ENCODE measurements at regions not wholly inside any gene's neighbourhood (a gene's known extent, or its start where the extent isn't known, plus 50 kb on each side); places are given as distances from the start of the nearest gene placed in this dataset.

DNA sequence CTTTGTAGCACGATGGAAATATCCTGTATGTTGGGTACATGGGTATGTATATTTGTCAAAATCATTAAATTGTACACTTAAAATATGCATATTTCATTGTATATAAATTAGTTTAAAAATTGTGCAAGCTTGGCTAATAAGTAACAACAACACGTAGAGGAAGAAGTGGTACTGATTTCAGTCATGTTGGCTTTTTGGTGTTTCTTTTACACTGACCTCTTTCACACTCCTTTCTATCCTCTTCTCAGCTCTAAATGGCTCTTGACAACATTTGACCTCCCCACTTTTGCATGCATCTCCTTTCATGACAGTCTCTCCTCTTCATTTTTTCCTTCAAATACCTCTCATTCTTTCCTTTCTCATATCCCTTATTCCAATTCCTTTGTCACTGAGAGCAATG, 801.4 kb upstream of the ZEB2 start:
- no peak for DNase-seq

DNA sequence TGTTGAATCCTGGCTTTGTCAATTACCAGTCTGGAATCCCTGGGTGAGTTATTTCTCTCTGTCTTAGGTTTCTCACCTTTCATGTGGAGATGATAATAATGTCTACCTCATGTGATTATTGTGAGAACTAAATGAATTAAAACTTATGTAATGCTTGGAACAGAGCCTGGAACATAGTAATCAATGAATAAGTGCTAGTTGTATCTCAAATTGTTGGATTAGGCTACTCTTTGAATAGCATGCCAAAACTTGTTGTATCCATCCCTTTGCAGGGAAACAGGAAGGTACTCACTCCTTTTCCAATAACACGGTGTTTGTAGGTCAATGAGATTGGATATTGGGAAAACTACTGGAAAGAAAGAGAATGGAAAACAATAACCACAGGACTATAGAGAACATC, 796.6 kb upstream of the ZEB2 start:
- DNase-seq = no peak

- DNase-seq = no peak
Measured at GRCh38 chr2:145315053-145315452, 795.1 kb upstream of the ZEB2 start.

DNA sequence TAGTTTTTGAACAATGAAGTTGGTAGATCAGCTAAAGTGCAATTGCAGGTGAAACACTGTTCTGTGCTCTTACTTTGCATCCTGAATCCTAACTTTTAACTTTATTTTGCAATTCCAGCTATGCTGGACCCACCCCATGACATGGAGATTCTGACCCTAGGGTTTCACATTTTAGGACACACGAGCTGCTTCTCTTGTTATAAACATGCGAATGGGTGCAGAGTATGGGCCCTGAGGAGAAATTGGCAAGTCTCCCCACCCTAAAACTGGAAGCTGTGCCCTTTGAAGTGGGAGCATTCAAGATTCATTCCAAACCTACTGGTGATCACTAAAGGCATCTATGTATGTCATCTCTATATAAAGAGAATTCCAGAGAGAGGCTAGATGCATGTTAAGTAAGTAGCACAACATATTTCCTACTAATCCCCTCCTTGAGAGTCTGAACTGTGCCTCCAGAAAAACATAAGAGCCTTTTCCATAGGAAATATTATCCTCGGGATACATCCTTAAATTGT, 794.3 kb upstream of the ZEB2 start:
- no peak for DNase-seq

GRCh38 chr2:145305889-145306288, 786.0 kb upstream of the ZEB2 start:
- no peak for DNase-seq

DNA sequence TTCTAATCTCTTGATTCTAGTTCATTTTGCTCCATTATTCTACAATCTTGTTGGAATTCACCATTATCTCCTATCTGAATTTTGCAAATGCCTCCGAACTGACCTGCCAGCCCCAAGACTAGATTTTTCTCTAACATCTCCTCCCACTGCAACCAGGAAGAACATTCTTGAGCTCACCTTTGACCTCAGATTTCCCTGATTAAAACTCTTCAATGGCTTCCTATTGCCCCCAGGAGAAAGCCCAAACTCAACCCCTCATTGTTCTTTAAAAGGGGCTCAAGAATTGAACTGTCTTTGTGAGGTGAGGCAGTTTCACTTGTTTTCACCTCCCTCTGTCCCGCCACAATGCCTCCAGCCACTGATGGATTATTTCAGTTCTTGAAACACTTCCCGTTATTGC, 784.6 kb upstream of the ZEB2 start:
- no peak for DNase-seq

DNA sequence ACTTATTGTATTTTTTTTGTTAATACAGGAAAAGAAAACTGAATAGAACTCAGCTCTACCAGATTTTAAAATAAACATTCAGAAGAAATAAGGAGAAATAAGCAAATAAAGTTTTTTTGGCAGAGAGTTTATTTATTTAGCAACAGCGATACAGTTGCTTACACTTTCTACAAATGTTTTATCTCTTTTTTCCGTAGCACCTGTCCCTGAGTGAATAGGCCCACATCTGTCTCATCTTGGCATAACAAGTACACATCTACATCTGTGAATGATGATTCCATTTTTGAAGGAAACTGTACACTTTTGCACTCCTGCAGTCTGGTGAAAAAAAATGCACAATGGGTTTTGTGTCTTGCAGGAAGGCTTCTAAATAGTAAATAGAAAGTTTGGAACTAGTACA, 783.6 kb upstream of the ZEB2 start:
- no peak for DNase-seq

- no peak for DNase-seq
Measured at GRCh38 chr2:145302886-145303285, 783.0 kb upstream of the ZEB2 start.

GRCh38 chr2:145302451-145302850, 782.5 kb upstream of the ZEB2 start:
- DNase-seq = no peak

GRCh38 chr2:145299368-145299767, 779.4 kb upstream of the ZEB2 start:
- no peak for DNase-seq

DNA sequence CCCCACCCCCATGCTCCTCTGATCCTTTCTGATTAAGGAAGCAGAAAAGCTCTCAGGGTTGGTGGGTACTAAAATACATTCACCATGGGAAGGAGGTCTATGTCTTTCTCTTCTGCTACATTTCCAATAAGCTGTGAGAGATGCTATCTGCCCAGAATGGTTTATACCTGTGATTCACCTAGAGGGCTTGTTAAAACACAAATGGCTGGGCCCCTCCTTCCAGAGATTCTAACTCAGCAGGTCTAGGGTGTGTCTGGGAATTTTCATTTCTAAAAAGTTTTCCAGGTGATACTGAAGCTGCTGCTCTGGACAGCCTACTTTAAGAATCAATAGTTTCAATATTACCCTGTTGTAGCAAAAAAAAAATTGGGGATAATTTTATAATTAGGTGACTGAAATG, 772.2 kb upstream of the ZEB2 start:
- DNase-seq = no peak

- no peak for DNase-seq
Measured at GRCh38 chr2:145290986-145291385, 771.1 kb upstream of the ZEB2 start.

- DNase-seq = no peak
Measured at GRCh38 chr2:145289946-145290345, 770.0 kb upstream of the ZEB2 start.

GRCh38 chr2:145288650-145289496, 769.0 kb upstream of the ZEB2 start:
- no peak for DNase-seq

DNA sequence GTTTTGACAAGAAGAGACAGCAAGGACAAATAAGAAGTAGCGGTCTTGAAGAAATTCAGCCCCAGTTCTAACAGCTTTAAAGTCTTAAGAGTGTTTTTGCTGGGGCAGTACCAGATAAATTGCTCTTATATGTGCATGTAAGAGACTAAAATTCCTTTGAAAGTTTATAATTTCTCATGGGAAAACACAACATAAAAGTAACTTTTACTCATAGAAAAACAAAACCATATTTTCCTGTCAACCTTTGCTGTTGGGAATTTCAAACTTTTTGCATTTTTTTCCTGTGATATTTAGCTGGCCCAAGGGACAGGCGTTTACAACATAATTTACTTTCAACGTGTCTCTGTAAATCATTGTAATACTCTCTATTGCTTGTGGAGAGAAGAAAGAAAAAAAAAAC, 767.8 kb upstream of the ZEB2 start:
- DNase-seq = no peak

- no peak for DNase-seq
Measured at GRCh38 chr2:145286716-145287275, 766.9 kb upstream of the ZEB2 start.

DNA sequence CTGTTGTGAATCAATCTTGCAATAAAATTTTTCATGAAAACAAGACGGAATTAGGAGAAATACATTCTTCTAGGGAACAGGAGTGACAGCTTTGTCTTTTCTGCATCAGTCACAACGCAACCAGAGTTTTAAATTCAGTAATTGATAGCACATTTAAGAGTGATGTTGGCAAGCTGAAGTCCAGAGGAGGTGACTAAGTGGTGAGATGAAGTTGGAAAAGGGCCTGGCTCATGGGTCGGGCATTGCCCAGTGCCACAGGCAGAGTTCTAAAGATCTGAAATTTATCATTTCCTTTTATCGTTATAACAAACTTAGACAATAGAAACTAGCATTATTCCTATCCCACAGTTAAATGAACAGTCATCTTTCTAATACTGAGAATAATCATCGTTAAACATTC, 764.6 kb upstream of the ZEB2 start:
- DNase-seq = no peak

DNA sequence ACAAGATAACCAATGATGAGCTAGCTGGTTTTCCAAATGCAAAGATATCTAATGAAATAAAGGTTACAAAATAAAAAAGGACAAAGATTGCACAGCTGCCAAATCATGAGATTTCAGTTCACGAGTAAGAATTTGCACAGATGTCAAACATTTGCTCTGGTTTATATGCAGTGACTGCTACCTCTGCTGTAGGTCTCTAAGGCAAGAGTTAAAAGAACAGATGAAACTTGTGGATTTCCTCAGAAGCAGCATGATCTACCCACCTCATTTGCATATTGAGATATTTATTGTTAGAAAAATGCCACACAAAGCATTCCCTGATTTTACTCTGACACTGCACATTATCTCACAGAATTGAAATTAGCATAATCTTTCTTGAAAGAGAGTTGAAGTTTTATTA, 763.2 kb upstream of the ZEB2 start:
- DNase-seq = no peak

DNA sequence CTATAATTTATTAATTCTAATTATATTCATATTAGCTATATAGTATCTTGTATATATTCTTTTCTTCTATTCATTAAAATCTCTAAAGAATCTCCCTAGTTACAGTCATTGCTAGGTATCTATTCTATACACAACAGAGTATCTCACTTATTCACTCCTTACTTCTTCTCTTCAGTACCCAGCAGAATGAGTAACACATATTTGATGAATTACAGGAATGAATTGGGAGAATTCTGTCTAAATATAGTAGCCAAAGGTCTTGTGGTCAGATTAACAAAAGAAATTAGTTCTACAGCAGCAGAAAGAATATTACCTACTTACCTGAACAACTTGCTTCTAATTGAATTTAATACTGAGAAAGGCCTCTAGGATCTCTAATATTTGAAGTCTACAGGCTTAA, 758.0 kb upstream of the ZEB2 start:
- no peak for DNase-seq

DNA sequence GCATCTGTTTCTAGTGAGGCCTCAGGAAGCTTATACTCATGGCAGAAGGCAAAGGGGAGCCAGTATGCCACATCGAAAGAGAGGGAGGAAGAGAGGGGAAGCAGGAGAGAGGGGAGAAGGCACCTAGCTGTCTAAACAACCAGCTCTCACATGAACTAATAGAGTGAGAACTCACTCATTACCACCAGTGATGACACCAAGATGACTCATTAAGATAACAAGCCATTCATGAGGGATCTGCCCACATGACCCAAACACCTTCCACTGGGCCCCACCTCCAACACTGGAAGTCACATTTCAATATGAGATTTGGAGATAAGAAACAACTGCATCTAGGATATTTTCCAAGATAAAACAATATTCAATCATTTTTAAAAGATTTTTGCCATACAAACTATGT, 753.9 kb upstream of the ZEB2 start:
- DNase-seq = no peak

DNA sequence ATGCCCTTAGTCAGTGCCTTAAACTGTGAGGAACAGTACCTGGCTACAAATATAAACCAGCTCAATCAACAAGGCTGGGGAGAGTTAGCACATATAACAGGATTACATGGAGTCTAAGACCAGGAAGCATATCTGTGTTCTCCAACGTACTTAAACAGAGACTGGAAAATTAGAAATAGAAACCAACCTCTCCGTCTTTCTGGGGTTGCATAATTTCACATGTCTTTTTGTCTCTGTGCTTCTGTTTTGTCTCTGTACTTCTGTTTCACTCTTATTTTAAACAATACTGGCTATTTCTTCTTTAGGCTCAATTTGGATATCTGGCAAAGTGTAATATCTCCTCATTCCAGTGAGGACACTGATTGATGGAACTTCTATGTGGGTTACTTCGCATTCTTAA, 749.0 kb upstream of the ZEB2 start:
- DNase-seq = no peak

DNA sequence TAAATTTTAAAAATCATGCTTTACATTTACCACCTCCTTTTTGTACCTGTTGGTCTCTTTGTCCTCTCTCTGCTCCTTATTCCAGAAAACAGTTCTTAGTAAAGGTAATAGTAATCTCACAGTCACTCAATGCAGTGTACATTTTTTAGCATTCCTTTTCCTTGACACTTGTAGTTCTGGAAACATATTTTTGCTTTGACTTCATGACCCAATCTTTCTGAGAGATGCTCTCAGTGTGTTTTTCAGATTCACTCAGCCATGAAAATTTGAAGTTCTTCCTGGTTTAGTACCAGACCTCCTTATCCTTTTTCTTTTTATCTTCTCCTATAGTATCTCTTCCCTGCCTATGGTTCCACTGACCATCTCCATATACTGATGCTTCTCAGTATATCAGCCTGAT, 747.5 kb upstream of the ZEB2 start:
- no peak for DNase-seq

DNA sequence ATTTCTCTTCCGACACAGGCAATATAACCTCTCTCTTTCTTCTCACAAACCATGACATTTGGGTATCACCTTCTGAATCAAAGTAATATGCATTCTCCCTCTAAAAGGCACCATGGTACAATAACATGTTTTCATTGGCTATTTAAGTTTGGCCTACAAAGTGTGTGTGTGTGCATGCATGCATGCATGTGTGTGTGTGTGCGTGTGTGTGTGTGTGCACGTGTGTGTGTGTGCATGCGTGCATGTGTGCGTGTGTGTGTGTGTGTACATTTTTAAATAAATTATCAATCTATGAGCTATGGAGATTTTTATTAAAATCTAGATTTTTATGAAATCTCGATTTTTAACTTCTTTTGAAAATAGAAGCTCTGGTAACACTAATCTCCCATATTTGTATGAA, 745.3 kb upstream of the ZEB2 start:
- DNase-seq = no peak

DNA sequence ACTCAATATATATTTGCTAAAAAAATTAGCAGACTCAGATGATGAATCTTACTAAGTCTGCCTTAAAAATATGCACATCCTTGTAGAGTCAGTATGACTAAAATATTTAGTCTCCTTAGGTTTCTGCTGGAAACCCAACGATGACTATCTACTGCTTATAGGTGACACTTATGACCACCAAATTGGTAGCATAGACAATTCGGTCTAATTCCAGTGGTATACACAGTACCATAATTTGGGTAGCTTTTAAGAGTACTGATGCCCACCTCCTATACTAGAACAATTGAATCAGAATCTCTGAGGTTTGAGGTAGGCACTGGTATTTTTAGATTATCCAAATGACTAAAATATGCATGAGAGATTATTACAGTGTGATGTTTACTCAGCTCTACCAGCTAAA, 740.8 kb upstream of the ZEB2 start:
- DNase-seq = no peak

GRCh38 chr2:145260081-145260480, 740.2 kb upstream of the ZEB2 start:
- DNase-seq = no peak

Measured in DMS79 treated with DMSO at 0.1 percent for 48 hours (cell line).